Stimulated activated naive B cell treated with anti-CD40 and anti-IgM and Interleukin-4, amounts not matched to agents 10 μg/mL and 1 μg/mL and 100 μg/mL, for 72 hours (primary cell): ENCODE measurements at regions not wholly inside any gene's neighbourhood (a gene's known extent, or its start where the extent isn't known, plus 50 kb on each side); places are given as distances from the start of the nearest gene placed in this dataset.

Experiments
- ATAC-seq, 2 donors: fragments of 150-1000 bp; cut with Tn5 transposase; replicated peaks; 2 replicates each; pipeline ENCODE4 v1.10.0; 2021; ENCODE audit warnings: moderate library complexity in 1 of 2
- DNase-seq: peaks from one replicate; pipeline ENCODE4 v3.0.0; 2021
- H3K27ac Mint-ChIP-seq: one replicate; pipeline ENCODE4 v1.8.0; 2022; ENCODE audit warnings: mild to moderate bottlenecking, mixed read lengths
- H3K27me3 Mint-ChIP-seq, 2 donors: one replicate each; pipeline ENCODE4 v1.8.0; 2022; ENCODE audit warnings: mixed read lengths in 2 of 2
- H3K36me3 Mint-ChIP-seq, 2 donors: one replicate each; pipeline ENCODE4 v1.8.0; 2022; ENCODE audit warnings: mixed read lengths in 2 of 2, mild to moderate bottlenecking in 1 of 2
- H3K4me1 Mint-ChIP-seq, 2 donors: one replicate each; pipeline ENCODE4 v1.8.0; 2022; ENCODE audit warnings: mixed read lengths in 2 of 2, mild to moderate bottlenecking in 1 of 2
- H3K4me3 Mint-ChIP-seq, 2 donors: one replicate each; pipeline ENCODE4 v1.8.0; 2022; ENCODE audit warnings: mild to moderate bottlenecking in 2 of 2, mixed read lengths in 2 of 2, moderate library complexity in 1 of 2
- H3K9me3 Mint-ChIP-seq, 2 donors: one replicate each; pipeline ENCODE4 v1.8.0; 2022; ENCODE audit warnings: mixed read lengths in 2 of 2, mild to moderate bottlenecking in 1 of 2

DNA sequence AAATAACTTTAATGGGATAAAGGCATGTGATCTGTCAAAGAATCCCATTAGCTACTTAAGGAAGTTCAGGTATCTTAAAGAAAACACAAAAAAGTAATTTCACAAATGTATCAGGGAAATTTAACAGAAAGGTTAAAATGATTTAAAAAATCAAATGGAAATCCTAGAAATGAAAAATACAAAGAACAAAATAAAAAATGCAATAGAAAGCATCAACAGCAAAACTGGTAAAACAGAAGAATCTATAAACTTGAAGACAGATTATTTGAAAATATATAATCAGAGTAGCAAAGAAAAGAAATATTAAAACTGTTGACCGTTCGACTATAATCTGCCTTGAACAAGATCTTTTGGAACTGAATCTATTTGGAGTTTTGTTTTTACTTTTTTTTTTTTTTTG is 279.4 kb upstream of the SYT1 start:
- no peak for ATAC-seq
- no peaks in the 10 kb centered on the region for H3K27me3 Mint-ChIP-seq
- no peaks in the 10 kb centered on the region for H3K36me3 Mint-ChIP-seq
- no peak for DNase-seq
- H3K4me1 Mint-ChIP-seq, result no peaks in the 10 kb centered on the region
- no peak overlapping the region for H3K27ac Mint-ChIP-seq
- H3K9me3 Mint-ChIP-seq, result peaks cover 18 to 21% of the 10 kb centered on the region in 2 donors
- no peak overlapping the region for H3K4me3 Mint-ChIP-seq

- Mint-ChIP-seq H3K4me1 (no peaks in the 10 kb centered on the region), H3K4me3 (no peak overlapping the region), H3K27ac (no peak overlapping the region), H3K9me3 (peaks cover 18 to 21% of the 10 kb centered on the region in 2 donors), H3K27me3 (no peaks in the 10 kb centered on the region), H3K36me3 (no peaks in the 10 kb centered on the region)
- no peak for ATAC-seq
- DNase-seq, result no peak
These were observed 277.8 kb upstream of the SYT1 start for GRCh38 chr12:78586790-78587189.

GRCh38 chr12:78599366-78599765 is 265.2 kb upstream of the SYT1 start:
- Mint-ChIP-seq H3K4me1 (no peaks in the 10 kb centered on the region), H3K9me3 (peaks cover 10% of the 10 kb centered on the region in 2 donors), H3K27me3 (no peaks in the 10 kb centered on the region), H3K27ac (no peak overlapping the region), H3K4me3 (no peak overlapping the region), H3K36me3 (no peaks in the 10 kb centered on the region)
- DNase-seq (no peak), ATAC-seq (no peak)

GRCh38 chr12:78600541-78600940 is 264.0 kb upstream of the SYT1 start:
- no peak overlapping the region for H3K4me3 Mint-ChIP-seq
- no peak overlapping the region for H3K27ac Mint-ChIP-seq
- no peaks in the 10 kb centered on the region for H3K27me3 Mint-ChIP-seq
- peaks cover 12% of the 10 kb centered on the region in 2 donors for H3K9me3 Mint-ChIP-seq
- DNase-seq (no peak), ATAC-seq (no peak)
- H3K36me3 Mint-ChIP-seq, result no peaks in the 10 kb centered on the region
- no peaks in the 10 kb centered on the region for H3K4me1 Mint-ChIP-seq

DNA sequence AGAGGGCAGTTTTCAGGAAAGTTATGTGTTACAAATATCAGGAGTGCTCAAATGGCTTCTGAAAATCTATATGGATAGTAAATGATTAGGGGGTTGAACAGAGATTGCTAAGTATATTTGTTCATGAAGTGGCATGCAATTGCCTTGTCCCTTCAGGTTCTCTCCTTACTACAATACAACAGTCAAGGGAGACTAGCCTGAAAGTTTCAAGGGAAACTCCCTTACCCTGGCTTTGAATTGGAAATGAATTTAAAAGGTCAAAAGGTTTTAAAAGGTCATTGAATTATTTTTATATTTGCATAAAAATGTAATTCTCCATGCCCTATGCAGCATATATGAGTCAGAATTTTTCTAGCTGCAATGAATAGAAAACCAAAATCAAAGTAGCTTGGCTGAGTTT is 253.1 kb upstream of the SYT1 start:
- ATAC-seq (peak in 1 of 2 donors; percentile 25), DNase-seq (no peak)
- Mint-ChIP-seq H3K27ac (no peak overlapping the region), H3K9me3 (peaks cover 4 to 6% of the 10 kb centered on the region in 2 donors), H3K4me3 (no peak overlapping the region), H3K27me3 (no peaks in the 10 kb centered on the region), H3K36me3 (no peaks in the 10 kb centered on the region), H3K4me1 (no peaks in the 10 kb centered on the region)

DNA sequence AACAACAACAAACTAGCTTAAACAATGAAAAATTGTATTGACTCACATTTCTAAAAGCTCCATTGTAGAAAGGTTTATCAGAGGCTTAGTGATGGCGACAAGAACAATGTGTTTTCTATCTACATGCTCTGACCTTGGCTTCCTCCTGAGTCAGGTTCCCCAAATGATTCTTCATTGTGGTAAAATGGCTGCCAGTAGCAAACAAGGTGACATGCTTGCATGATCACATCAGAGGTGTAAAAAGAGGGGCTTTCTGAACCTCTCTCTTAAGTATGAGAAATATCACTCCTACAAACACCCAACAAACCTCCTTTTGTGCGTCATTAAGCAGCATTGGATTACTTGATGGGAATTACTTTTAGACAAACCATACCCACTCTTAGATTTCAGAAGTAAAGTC is 252.4 kb upstream of the SYT1 start:
- H3K4me3 Mint-ChIP-seq, result no peak overlapping the region
- H3K36me3 Mint-ChIP-seq, result no peaks in the 10 kb centered on the region
- no peak overlapping the region for H3K27ac Mint-ChIP-seq
- H3K4me1 Mint-ChIP-seq, result no peaks in the 10 kb centered on the region
- no peak for DNase-seq
- H3K9me3 Mint-ChIP-seq, result peaks cover 4 to 6% of the 10 kb centered on the region in 2 donors
- no peaks in the 10 kb centered on the region for H3K27me3 Mint-ChIP-seq
- no peak for ATAC-seq

DNA sequence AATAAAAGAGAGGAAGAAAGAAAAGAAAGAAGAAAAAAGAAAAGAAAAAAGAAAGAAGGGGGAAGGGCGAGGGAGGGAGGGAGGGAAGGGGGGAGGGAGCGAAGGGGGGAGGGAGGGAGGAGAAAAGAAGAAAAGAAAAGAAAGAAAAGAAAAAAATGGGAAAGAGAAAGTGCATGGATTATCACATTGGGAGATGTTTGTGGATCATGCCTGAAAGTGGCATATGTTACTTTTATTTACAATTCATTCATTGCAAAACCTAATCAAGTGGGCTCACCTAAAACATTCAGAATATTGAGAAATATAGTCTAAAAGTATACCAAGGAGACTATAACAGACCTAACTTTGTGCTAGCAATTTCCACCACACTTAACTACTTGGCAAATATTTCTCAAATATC is 246.9 kb upstream of the SYT1 start:
- Mint-ChIP-seq H3K27ac (no peak overlapping the region), H3K9me3 (peaks cover 3 to 4% of the 10 kb centered on the region in 2 donors), H3K4me3 (no peak overlapping the region), H3K36me3 (no peaks in the 10 kb centered on the region), H3K4me1 (no peaks in the 10 kb centered on the region), H3K27me3 (no peaks in the 10 kb centered on the region)
- DNase-seq (no peak), ATAC-seq (no peak)

GRCh38 chr12:78622529-78623195 is 241.9 kb upstream of the SYT1 start:
- no peak for ATAC-seq
- H3K27ac Mint-ChIP-seq, result no peak overlapping the region
- H3K4me3 Mint-ChIP-seq, result no peak overlapping the region
- no peaks in the 10 kb centered on the region for H3K36me3 Mint-ChIP-seq
- DNase-seq, result no peak
- H3K9me3 Mint-ChIP-seq, result peaks cover 4 to 5% of the 10 kb centered on the region in 2 donors
- H3K4me1 Mint-ChIP-seq, result no peaks in the 10 kb centered on the region
- no peaks in the 10 kb centered on the region for H3K27me3 Mint-ChIP-seq

GRCh38 chr12:78628491-78629100 is 236.0 kb upstream of the SYT1 start:
- Mint-ChIP-seq H3K4me3 (no peak overlapping the region), H3K27me3 (no peaks in the 10 kb centered on the region), H3K9me3 (peaks cover 0 to 6% of the 10 kb centered on the region in 2 donors), H3K27ac (no peak overlapping the region), H3K36me3 (no peaks in the 10 kb centered on the region), H3K4me1 (no peaks in the 10 kb centered on the region)
- DNase-seq (no peak), ATAC-seq (no peak)

DNA sequence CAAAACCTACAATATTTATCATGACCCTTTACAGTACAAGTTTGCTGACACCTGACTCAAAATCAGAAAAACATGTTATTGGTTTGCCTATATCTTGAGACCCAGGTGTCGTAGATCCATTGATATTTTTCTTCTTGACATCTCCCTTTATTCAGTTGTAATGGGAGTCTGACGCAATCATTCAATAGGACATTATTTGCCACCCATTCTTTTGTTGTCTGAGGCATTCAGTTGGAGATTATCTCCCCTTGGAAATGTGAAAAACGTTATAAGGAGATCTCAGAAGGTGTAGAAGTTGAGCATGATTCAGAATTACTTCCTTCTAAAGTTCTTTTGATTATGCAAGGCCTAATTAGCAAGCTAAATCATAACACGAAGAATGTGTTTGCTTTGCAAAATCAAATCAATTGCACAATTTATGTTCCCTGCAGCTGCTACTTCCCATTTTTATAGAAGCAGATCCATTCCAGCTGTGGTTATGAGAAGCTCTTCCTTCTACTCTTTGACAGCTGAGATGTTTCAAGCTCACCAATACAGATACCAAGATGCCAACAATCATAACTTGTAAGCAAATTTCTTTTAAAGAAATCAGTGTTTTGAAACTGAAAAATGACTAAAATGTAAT is 228.2 kb upstream of the SYT1 start:
- no peaks in the 10 kb centered on the region for H3K36me3 Mint-ChIP-seq
- no peaks in the 10 kb centered on the region for H3K27me3 Mint-ChIP-seq
- no peak overlapping the region for H3K27ac Mint-ChIP-seq
- H3K4me1 Mint-ChIP-seq, result no peaks in the 10 kb centered on the region
- ATAC-seq (no peak), DNase-seq (no peak)
- no peaks in the 10 kb centered on the region for H3K9me3 Mint-ChIP-seq
- no peak overlapping the region for H3K4me3 Mint-ChIP-seq

GRCh38 chr12:78641837-78642423 is 222.6 kb upstream of the SYT1 start:
- H3K36me3 Mint-ChIP-seq, result no peaks in the 10 kb centered on the region
- H3K27ac Mint-ChIP-seq, result no peak overlapping the region
- H3K4me1 Mint-ChIP-seq, result no peaks in the 10 kb centered on the region
- H3K4me3 Mint-ChIP-seq, result no peak overlapping the region
- peaks cover 0 to 2% of the 10 kb centered on the region in 2 donors for H3K9me3 Mint-ChIP-seq
- ATAC-seq (no peak), DNase-seq (no peak)
- no peaks in the 10 kb centered on the region for H3K27me3 Mint-ChIP-seq

GRCh38 chr12:78645956-78646355 is 218.6 kb upstream of the SYT1 start:
- DNase-seq (no peak), ATAC-seq (no peak)
- no peaks in the 10 kb centered on the region for H3K27me3 Mint-ChIP-seq
- H3K4me1 Mint-ChIP-seq, result no peaks in the 10 kb centered on the region
- H3K36me3 Mint-ChIP-seq, result no peaks in the 10 kb centered on the region
- no peak overlapping the region for H3K4me3 Mint-ChIP-seq
- H3K27ac Mint-ChIP-seq, result no peak overlapping the region
- peaks cover 0 to 4% of the 10 kb centered on the region in 2 donors for H3K9me3 Mint-ChIP-seq

GRCh38 chr12:78651755-78652154 is 212.8 kb upstream of the SYT1 start:
- ATAC-seq (no peak), DNase-seq (no peak)
- Mint-ChIP-seq H3K4me3 (no peak overlapping the region), H3K36me3 (no peaks in the 10 kb centered on the region), H3K9me3 (peaks cover 0 to 3% of the 10 kb centered on the region in 2 donors), H3K27ac (no peak overlapping the region), H3K4me1 (no peaks in the 10 kb centered on the region), H3K27me3 (no peaks in the 10 kb centered on the region)

DNA sequence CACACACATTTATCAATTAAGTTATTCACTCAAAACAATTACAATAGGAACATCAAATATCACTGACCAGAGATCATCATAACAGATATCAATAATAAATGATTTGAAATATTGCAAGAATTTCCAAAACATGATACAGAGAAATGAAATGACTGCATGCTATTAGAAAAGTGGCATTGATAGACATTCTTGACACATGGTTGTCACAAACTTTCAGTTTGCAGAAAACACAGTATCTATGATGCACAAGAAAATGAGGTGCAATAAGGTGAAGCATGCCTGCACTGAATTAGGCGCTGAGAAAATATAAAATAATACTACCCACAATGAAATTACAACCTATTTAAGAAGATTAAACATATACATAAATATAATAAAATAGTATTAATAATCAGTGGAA is 198.0 kb upstream of the SYT1 start:
- H3K4me1 Mint-ChIP-seq, result no peaks in the 10 kb centered on the region
- no peak overlapping the region for H3K4me3 Mint-ChIP-seq
- no peak overlapping the region for H3K27ac Mint-ChIP-seq
- no peaks in the 10 kb centered on the region for H3K36me3 Mint-ChIP-seq
- no peaks in the 10 kb centered on the region for H3K9me3 Mint-ChIP-seq
- no peaks in the 10 kb centered on the region for H3K27me3 Mint-ChIP-seq
- ATAC-seq (no peak), DNase-seq (no peak)

DNA sequence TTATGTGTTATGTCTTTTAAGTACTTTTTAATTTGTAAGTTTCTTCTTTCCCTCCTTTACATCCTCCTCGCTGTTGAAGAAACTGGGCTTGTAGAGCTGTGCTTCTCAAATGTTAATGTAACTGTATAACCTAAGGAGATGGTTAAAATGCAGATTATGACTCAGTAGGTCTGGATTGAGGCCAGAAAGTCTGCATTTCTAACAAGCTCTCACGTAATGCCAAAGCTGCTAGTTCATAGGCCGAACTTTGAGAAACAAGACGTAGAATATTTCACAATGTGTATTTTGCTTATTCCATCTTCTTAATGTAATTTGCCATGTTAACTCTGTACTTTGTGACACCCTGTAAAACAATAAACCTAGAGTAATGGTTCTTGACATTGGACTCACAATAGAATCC is 193.3 kb upstream of the SYT1 start:
- no peaks in the 10 kb centered on the region for H3K9me3 Mint-ChIP-seq
- no peaks in the 10 kb centered on the region for H3K27me3 Mint-ChIP-seq
- no peaks in the 10 kb centered on the region for H3K4me1 Mint-ChIP-seq
- no peaks in the 10 kb centered on the region for H3K36me3 Mint-ChIP-seq
- H3K4me3 Mint-ChIP-seq, result no peak overlapping the region
- ATAC-seq (no peak), DNase-seq (no peak)
- no peak overlapping the region for H3K27ac Mint-ChIP-seq
